ENCODE measurements at regions not wholly inside any gene's neighbourhood (a gene's known extent, or its start where the extent isn't known, plus 50 kb on each side); places are given as distances from the start of the nearest gene placed in this dataset.
A peak's percentile ranks its signal among the peaks of the same experiment; 100 is the strongest.

- intact Hi-C loops (cut with DNase I) = no loop called here
Measured at GRCh38 chr2:217027414-217027813, 167.6 kb upstream of the TNP1 start.

GRCh38 chr2:217026569-217026968, 166.7 kb upstream of the TNP1 start:
- intact Hi-C loops (cut with DNase I) = no loop called here
- DNase-seq = no peak

More at GRCh38 chr2:217027414-217027813, 167.6 kb upstream of the TNP1 start:
- no peak for DNase-seq

GRCh38 chr2:217026161-217026560, 166.3 kb upstream of the TNP1 start:
- no peak for DNase-seq
- intact Hi-C loops (cut with DNase I) = no loop called here

GRCh38 chr2:217023611-217024010, 163.7 kb upstream of the TNP1 start:
- intact Hi-C loops (cut with DNase I) = no loop called here
- DNase-seq = no peak

- no peak for DNase-seq
- intact Hi-C loops (cut with DNase I) = no loop called here
Measured at GRCh38 chr2:217017456-217018252, 157.8 kb upstream of the TNP1 start.

GRCh38 chr2:217016796-217017419, 157.0 kb upstream of the TNP1 start:
- no peak for DNase-seq
- intact Hi-C loops (cut with DNase I) = no loop called here

- intact Hi-C loops (cut with DNase I) = no loop called here
- no peak for DNase-seq
Measured at GRCh38 chr2:217014328-217015105, 154.7 kb upstream of the TNP1 start.

- intact Hi-C loops (cut with DNase I) = no loop called here
- no peak for DNase-seq
Measured at GRCh38 chr2:217013926-217014325, 154.1 kb upstream of the TNP1 start.

GRCh38 chr2:217011576-217011975, 151.7 kb upstream of the TNP1 start:
- DNase-seq = peak in 22 of 42 donors; percentile 4 to 72 (median 39)
- intact Hi-C loops (cut with DNase I) = no loop called here

- intact Hi-C loops (cut with DNase I) = no loop called here
- no peak for DNase-seq
Measured at GRCh38 chr2:217010173-217010572, 150.3 kb upstream of the TNP1 start.

GRCh38 chr2:217008794-217009193, 148.9 kb upstream of the TNP1 start:
- no peak for DNase-seq
- intact Hi-C loops (cut with DNase I) = no loop called here

GRCh38 chr2:217006217-217006616, 146.4 kb upstream of the TNP1 start:
- peak in 1 of 42 donors; percentile 30 for DNase-seq
- intact Hi-C loops (cut with DNase I) = no loop called here

GRCh38 chr2:217004656-217005055, 144.8 kb upstream of the TNP1 start:
- intact Hi-C loops (cut with DNase I) = no loop called here
- DNase-seq = no peak

GRCh38 chr2:217001740-217002139, 141.9 kb upstream of the TNP1 start:
- intact Hi-C loops (cut with DNase I) = no loop called here
- no peak for DNase-seq

GRCh38 chr2:217000406-217000805, 140.5 kb upstream of the TNP1 start:
- intact Hi-C loops (cut with DNase I) = no loop called here
- no peak for DNase-seq

GRCh38 chr2:216996279-216996845, 136.5 kb upstream of the TNP1 start:
- intact Hi-C loops (cut with DNase I) = no loop called here
- no peak for DNase-seq

GRCh38 chr2:216994353-216994854, 134.5 kb upstream of the TNP1 start:
- no peak for DNase-seq
- intact Hi-C loops (cut with DNase I) = no loop called here

GRCh38 chr2:216992056-216992675, 132.3 kb upstream of the TNP1 start:
- no peak for DNase-seq
- intact Hi-C loops (cut with DNase I) = no loop called here

GRCh38 chr2:216991563-216991962, 131.7 kb upstream of the TNP1 start:
- intact Hi-C loops (cut with DNase I) = no loop called here
- DNase-seq = no peak
